IMR-90 (cell line): ENCODE measurements at regions not wholly inside any gene's neighbourhood (a gene's known extent, or its start where the extent isn't known, plus 50 kb on each side); places are given as distances from the start of the nearest gene placed in this dataset.

Source experiments
- ATAC-seq: fragments of 200-7000 bp; cut with Tn5 transposase; 2 replicates; pipeline ENCODE4 v1.9.1; 2020; ENCODE audit warnings: low read depth, mild to moderate bottlenecking, moderate library complexity
- BruUV-seq: library from RNA; stranded (reverse); fragments of 400-500 nt; replicated peaks from 2 replicates; lab custom pipeline; 2021; lab: Mats Ljungman, UMichigan
- CTCF ChIA-PET: fragments of 300-600 bp; formaldehyde crosslinking; extraction: SDS; loops from one replicate; lab custom pipeline; 2021; ENCODE audit warnings: antibody characterized with exemption; lab: Yijun Ruan, JAX
- POLR2A ChIA-PET: fragments of 300-600 bp; sonication (Branson Sonifier 250); formaldehyde crosslinking; loops from one replicate; lab custom pipeline; 2022; ENCODE audit warnings: antibody characterized with exemption; ENCODE audit not compliant: unreplicated experiment; lab: Charles Lee
- DNase-seq: peaks from one replicate; pipeline ENCODE4 v3.0.0; 2013
- H2AFZ ChIP-seq: replicated peaks from 2 replicates; pipeline ENCODE3; 2013; ENCODE audit warnings: low read length, mild to moderate bottlenecking; ENCODE audit not compliant: poor library complexity
- H2AK5ac ChIP-seq: 2 replicates; pipeline ENCODE4 v1.6.1; 2013; ENCODE audit warnings: low read depth, low read length, inconsistent platforms
- H2AK9ac ChIP-seq: replicated peaks from 2 replicates; pipeline ENCODE3; 2013; ENCODE audit warnings: mild to moderate bottlenecking, low read depth, low read length, moderate library complexity; ENCODE audit not compliant: poor library complexity
- H2BK120ac ChIP-seq: 2 replicates; pipeline ENCODE4 v1.6.1; 2013; ENCODE audit warnings: low read depth, low read length, inconsistent platforms
- H2BK15ac ChIP-seq: 3 replicates; pipeline ENCODE4 v1.6.1; 2013; ENCODE audit warnings: low read depth, low read length, inconsistent platforms
- H2BK20ac ChIP-seq: 2 replicates; pipeline ENCODE4 v1.6.1; 2013; ENCODE audit warnings: low read depth, mild to moderate bottlenecking, inconsistent platforms, low read length, moderate library complexity
- H2BK5ac ChIP-seq: 2 replicates; pipeline ENCODE4 v1.6.1; 2013; ENCODE audit warnings: mild to moderate bottlenecking, low read depth, low read length, inconsistent platforms; ENCODE audit not compliant: poor library complexity, severe bottlenecking
- H3K14ac ChIP-seq: replicated peaks from 2 replicates; pipeline ENCODE4 v1.6.1; 2013; ENCODE audit warnings: low read depth, low read length, inconsistent platforms
- H3K18ac ChIP-seq: 2 replicates; pipeline ENCODE4 v1.6.1; 2013; ENCODE audit warnings: low read depth, low read length, control low read depth
- H3K23ac ChIP-seq: 2 replicates; pipeline ENCODE4 v1.6.1; 2013; ENCODE audit warnings: low read depth, low read length, inconsistent platforms
- H3K27ac ChIP-seq: 2 replicates; pipeline ENCODE4 v1.5.1; 2013; ENCODE audit warnings: mild to moderate bottlenecking, control low read depth, low read length; ENCODE audit not compliant: insufficient read depth
- H3K27me3 ChIP-seq: 2 replicates; pipeline ENCODE4 v1.6.1; 2013; ENCODE audit warnings: low read length; ENCODE audit not compliant: control insufficient read depth, insufficient read depth
- H3K36me3 ChIP-seq: 2 replicates; pipeline ENCODE4 v1.6.1; 2013; ENCODE audit warnings: low read length, mixed read lengths; ENCODE audit not compliant: control insufficient read depth, insufficient read depth
- H3K4ac ChIP-seq: 2 replicates; pipeline ENCODE4 v1.6.1; 2013; ENCODE audit warnings: low read depth, low read length, inconsistent platforms
- H3K4me1 ChIP-seq: 2 replicates; pipeline ENCODE4 v1.6.1; 2013; ENCODE audit warnings: low read length, mixed read lengths; ENCODE audit not compliant: control insufficient read depth, insufficient read depth
- H3K4me2 ChIP-seq: 2 replicates; pipeline ENCODE4 v1.6.1; 2013; ENCODE audit warnings: low read depth, mild to moderate bottlenecking, control low read depth, low read length, moderate library complexity
- H3K4me3 ChIP-seq: 2 replicates; pipeline ENCODE4 v1.5.1; 2013; ENCODE audit warnings: low read depth, mild to moderate bottlenecking, control low read depth, low read length, moderate library complexity; ENCODE audit not compliant: insufficient read depth
- H3K56ac ChIP-seq: 2 replicates; pipeline ENCODE4 v1.6.1; 2013; ENCODE audit warnings: low read length, inconsistent platforms; ENCODE audit not compliant: insufficient read depth; ENCODE audit errors: extremely low read depth
- H3K79me1 ChIP-seq, 2 experiments: 2 replicates each; pipeline ENCODE4 v1.6.1; 2013; ENCODE audit warnings: low read length in 2 of 2, inconsistent platforms in 1 of 2, low read depth in 1 of 2
- H3K9ac ChIP-seq: 2 replicates; pipeline ENCODE4 v1.6.1; 2013; ENCODE audit warnings: low read depth, low read length, control low read depth
- H3K9me1 ChIP-seq: 2 replicates; pipeline ENCODE4 v1.6.1; 2013; ENCODE audit warnings: low read length, inconsistent platforms; ENCODE audit not compliant: insufficient read depth
- H3K9me3 ChIP-seq: 2 replicates; pipeline ENCODE4 v1.6.1; 2013; ENCODE audit warnings: low read length; ENCODE audit not compliant: control insufficient read depth, insufficient read depth
- H4K20me1 ChIP-seq: 2 replicates; pipeline ENCODE4 v1.6.1; 2013; ENCODE audit warnings: low read length, inconsistent platforms; ENCODE audit not compliant: insufficient read depth
- H4K5ac ChIP-seq: 2 replicates; pipeline ENCODE4 v1.6.1; 2013; ENCODE audit warnings: mild to moderate bottlenecking, low read depth, low read length, control low read depth
- H4K8ac ChIP-seq, 2 experiments: 2 replicates each; pipeline ENCODE4 v1.6.1; 2013; ENCODE audit warnings: low read depth in 2 of 2, low read length in 2 of 2, control low read depth in 1 of 2, inconsistent platforms in 1 of 2
- H4K91ac ChIP-seq: 2 replicates; pipeline ENCODE4 v1.6.1; 2013; ENCODE audit warnings: low read depth, low read length, inconsistent platforms; ENCODE audit not compliant: insufficient read depth
- CHD1 ChIP-seq: IDR thresholded peaks from 2 replicates; pipeline ENCODE4 v1.6.1; 2012; ENCODE audit warnings: low read depth, low read length, improper control_type of control experiment
- CTCF ChIP-seq: conservative IDR thresholded peaks from 2 replicates; pipeline ENCODE4 v1.5.1; 2012; ENCODE audit warnings: mild to moderate bottlenecking, low read depth, low read length, improper control_type of control experiment
- ELK1 ChIP-seq: fragments of 150-350 bp; IDR thresholded peaks from 2 replicates; pipeline ENCODE4 v1.6.1; 2016; ENCODE audit warnings: low read depth, mild to moderate bottlenecking, low read length, moderate library complexity, borderline replicate concordance
- FOS ChIP-seq: fragments of 150-350 bp; IDR thresholded peaks from 2 replicates; pipeline ENCODE4 v1.6.1; 2016; ENCODE audit warnings: low read depth, low read length
- MAZ ChIP-seq: IDR thresholded peaks from 2 replicates; pipeline ENCODE4 v1.6.1; 2012; ENCODE audit warnings: low read depth, mild to moderate bottlenecking, low read length, improper control_type of control experiment, moderate library complexity, borderline replicate concordance
- MXI1 ChIP-seq: IDR thresholded peaks from 2 replicates; pipeline ENCODE4 v1.6.1; 2012; ENCODE audit warnings: low read depth, mild to moderate bottlenecking, low read length, moderate library complexity, borderline replicate concordance
- NFE2L2 ChIP-seq: fragments of 150-350 bp; IDR thresholded peaks from 2 replicates; pipeline ENCODE4 v1.6.1; 2016; ENCODE audit warnings: low read depth, mild to moderate bottlenecking, low read length
- POLR2A ChIP-seq: IDR thresholded peaks from 2 replicates; pipeline ENCODE4 v1.6.1; 2012; ENCODE audit warnings: mild to moderate bottlenecking, low read depth, low read length
- RAD21 ChIP-seq: IDR thresholded peaks from 2 replicates; pipeline ENCODE4 v1.6.1; 2012; ENCODE audit warnings: low read length, improper control_type of control experiment
- RCOR1 ChIP-seq: IDR thresholded peaks from 2 replicates; pipeline ENCODE4 v1.6.1; 2012; ENCODE audit warnings: mild to moderate bottlenecking, low read length, improper control_type of control experiment; ENCODE audit not compliant: insufficient replicate concordance
- RFX5 ChIP-seq: IDR thresholded peaks from 2 replicates; pipeline ENCODE4 v1.8.0; 2012; ENCODE audit warnings: low read depth, mild to moderate bottlenecking, low read length, moderate library complexity
- SMC3 ChIP-seq: fragments of 150-350 bp; IDR thresholded peaks from 2 replicates; pipeline ENCODE4 v1.6.1; 2016; ENCODE audit warnings: low read depth, mild to moderate bottlenecking, antibody characterized with exemption, low read length, moderate library complexity
- USF2 ChIP-seq: fragments of 150-350 bp; IDR thresholded peaks from 2 replicates; pipeline ENCODE4 v1.6.1; 2017; ENCODE audit warnings: mild to moderate bottlenecking, antibody characterized with exemption, low read length, low read depth
- WGBS, 2 experiments: methylation state at CpG; one replicate each; pipeline versions ENCODE4 v1.1.5 to v1.1.7; 2013; ENCODE audit warnings: missing lambda C conversion rate in 2 of 2; ENCODE audit not compliant: insufficient read length in 1 of 2; ENCODE audit errors: extremely low coverage in 2 of 2; 5-methylcytosine and 5-hydroxymethylcytosine counted together
- dilution Hi-C: fragments of 300-500 bp; cut with HindIII; formaldehyde crosslinking; loops from one replicate; pipeline ENCODE4 v1.14.3; 2018; ENCODE audit warnings: low sequenced_read_pairs; ENCODE audit not compliant: unreplicated experiment
- in situ Hi-C: fragments of 300-500 bp; cut with MboI; formaldehyde crosslinking; loops from 3 replicates; pipeline ENCODE4 v1.14.3; 2019; ENCODE audit warnings: low sequenced_read_pairs, inconsistent platforms, mixed read lengths
- intact Hi-C: fragments of 100-400 bp; cut with micrococcal nuclease; formaldehyde crosslinking; loops from 2 replicates; pipeline ENCODE4 v1.10.0; 2022

- DNase-seq (no peak), ATAC-seq (no peak)
- H3K56ac ChIP-seq, result no peak overlapping the region
- TF ChIP-seq RFX5 (no peak), RAD21 (no peak), FOS (no peak), USF2 (no peak), MAZ (no peak), NFE2L2 (no peak), SMC3 (no peak), MXI1 (no peak), RCOR1 (no peak), CHD1 (no peak), CTCF (no peak), POLR2A (no peak), ELK1 (no peak)
- POLR2A ChIA-PET, result no interaction called here
- in situ Hi-C loops, result no loop called here
- H2BK120ac ChIP-seq, result no peak overlapping the region
- H3K79me1 ChIP-seq, result no peaks in the 10 kb centered on the region
- WGBS, 2 experiments, result no CpG with 5 or more reads among the region's 1 CpG
- no peak overlapping the region for H3K23ac ChIP-seq
- no peaks in the 10 kb centered on the region for H3K4me1 ChIP-seq
- no peak overlapping the region for H2AK9ac ChIP-seq
- H3K36me3 ChIP-seq, result no peaks in the 10 kb centered on the region
- H3K4me2 ChIP-seq, result no peak overlapping the region
- no peak overlapping the region for H3K14ac ChIP-seq
- H3K27me3 ChIP-seq, result no peaks in the 10 kb centered on the region
- H3K27ac ChIP-seq, result no peak overlapping the region
- H4K91ac ChIP-seq, result no peak overlapping the region
- H2AFZ ChIP-seq, result no peak overlapping the region
- H2AK5ac ChIP-seq, result no peak overlapping the region
- H4K5ac ChIP-seq, result no peak overlapping the region
- H3K9me3 ChIP-seq, result 0 out of 2 replicates have a peak, but pooled peaks cover 2% of the 10 kb centered on the region
- H3K9me1 ChIP-seq, result no peaks in the 10 kb centered on the region
- H3K9ac ChIP-seq, result no peak overlapping the region
- H2BK5ac ChIP-seq, result no peak overlapping the region
- no peak overlapping the region for H2BK20ac ChIP-seq
- no TSS peak for BruUV-seq
- H3K4ac ChIP-seq, result no peak overlapping the region
- CTCF ChIA-PET, result no interaction called here
- no peak overlapping the region for H4K8ac ChIP-seq
- no peaks in the 10 kb centered on the region for H4K20me1 ChIP-seq
- H2BK15ac ChIP-seq, result no peak overlapping the region
- dilution Hi-C loops, result no loop called here
- H3K18ac ChIP-seq, result no peak overlapping the region
- no peak overlapping the region for H3K4me3 ChIP-seq
- intact Hi-C loops, result no loop called here
Measured at GRCh38 chr2:59746291-59746690, 807.2 kb downstream of the BCL11A start.
